ENCODE measurements at regions not wholly inside any gene's neighbourhood (a gene's known extent, or its start where the extent isn't known, plus 50 kb on each side); places are given as distances from the start of the nearest gene placed in this dataset.
"Not testable (repeated sequence)": the region's sequence is repeated elsewhere in the genome, so short reads cannot be mapped to it uniquely, and the experiment has no call there.

- no peak for TF ChIP-seq CTCF (IDR thresholded peaks at IDR 0.05; ENCODE audit: borderline replicate concordance, insufficient read depth, low read depth, low read length)
- no peak overlapping the region for H3K4me3 ChIP-seq (ENCODE audit: low read depth, low read length)
These were observed 1164.0 kb upstream of the CELF2 start for GRCh38 chr10:9853405-9854355.

GRCh38 chr10:9855451-9855850 is 1162.2 kb upstream of the CELF2 start:
- not testable (repeated sequence) for H3K4me3 ChIP-seq (ENCODE audit: low read depth, low read length)

GRCh38 chr10:9858816-9859215 is 1158.9 kb upstream of the CELF2 start:
- no peak overlapping the region for H3K4me3 ChIP-seq (ENCODE audit: low read depth, low read length)
- no peak for TF ChIP-seq CTCF (IDR thresholded peaks at IDR 0.05; ENCODE audit: borderline replicate concordance, insufficient read depth, low read depth, low read length)

- H3K4me3 ChIP-seq (ENCODE audit: low read depth, low read length): no peak overlapping the region
- TF ChIP-seq CTCF (IDR thresholded peaks at IDR 0.05; ENCODE audit: borderline replicate concordance, insufficient read depth, low read depth, low read length): no peak
These were observed 1157.6 kb upstream of the CELF2 start for GRCh38 chr10:9860045-9860444.

GRCh38 chr10:9863559-9864121 is 1154.0 kb upstream of the CELF2 start:
- TF ChIP-seq CTCF (IDR thresholded peaks at IDR 0.05; ENCODE audit: borderline replicate concordance, insufficient read depth, low read depth, low read length): no peak
- no peak overlapping the region for H3K4me3 ChIP-seq (ENCODE audit: low read depth, low read length)

GRCh38 chr10:9868499-9868898 is 1149.2 kb upstream of the CELF2 start:
- no peak overlapping the region for H3K4me3 ChIP-seq (ENCODE audit: low read depth, low read length)
- TF ChIP-seq CTCF (IDR thresholded peaks at IDR 0.05; ENCODE audit: borderline replicate concordance, insufficient read depth, low read depth, low read length): no peak

- no peak overlapping the region for H3K4me3 ChIP-seq (ENCODE audit: low read depth, low read length)
- TF ChIP-seq CTCF (IDR thresholded peaks at IDR 0.05; ENCODE audit: borderline replicate concordance, insufficient read depth, low read depth, low read length): no peak
These were observed 1148.5 kb upstream of the CELF2 start for GRCh38 chr10:9869205-9869604.

All from GM12875 (cell line).